Ureter (tissue), 1 donor: ENCODE measurements at regions not wholly inside any gene's neighbourhood (a gene's known extent, or its start where the extent isn't known, plus 50 kb on each side); places are given as distances from the start of the nearest gene placed in this dataset.

Experiments
- DNase-seq: peaks from one replicate; pipeline ENCODE4 v3.0.0-alpha.2; 2020; ENCODE audit warnings: low spot score
- donor health status: DM: yes; HTN: yes; CAD: no.

DNA sequence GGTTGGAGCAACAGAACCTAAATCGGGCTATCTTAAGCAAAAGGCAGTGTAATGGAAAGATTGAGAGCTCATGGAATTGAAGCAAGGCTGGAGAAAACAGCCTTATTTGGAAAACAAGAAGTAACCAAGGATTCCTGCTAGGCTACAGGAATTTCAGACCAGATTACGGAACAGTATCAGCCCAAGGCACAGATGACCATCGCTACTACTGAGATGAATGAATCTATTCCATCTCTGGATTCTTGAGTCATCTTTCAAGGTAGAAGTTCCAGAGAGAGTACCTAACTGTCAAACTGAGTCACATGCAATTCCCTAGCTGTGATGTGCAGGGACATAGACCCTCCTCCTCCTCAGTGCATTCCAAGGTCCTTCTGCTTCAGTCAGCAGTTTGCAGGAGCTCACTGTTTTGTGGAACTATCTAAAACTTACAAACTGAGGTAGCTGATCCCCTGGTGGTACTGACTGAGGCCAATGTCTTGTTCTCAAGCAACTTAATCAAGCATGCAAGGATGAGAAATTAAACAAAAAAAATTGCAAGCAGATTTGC, 62.0 kb upstream of the SMLR1 start:
- no peak for DNase-seq

GRCh38 chr6:130766239-130767144, 60.7 kb upstream of the SMLR1 start:
- DNase-seq, result no peak

- no peak for DNase-seq
Measured at GRCh38 chr6:130769861-130770260, 57.3 kb upstream of the SMLR1 start.

DNA sequence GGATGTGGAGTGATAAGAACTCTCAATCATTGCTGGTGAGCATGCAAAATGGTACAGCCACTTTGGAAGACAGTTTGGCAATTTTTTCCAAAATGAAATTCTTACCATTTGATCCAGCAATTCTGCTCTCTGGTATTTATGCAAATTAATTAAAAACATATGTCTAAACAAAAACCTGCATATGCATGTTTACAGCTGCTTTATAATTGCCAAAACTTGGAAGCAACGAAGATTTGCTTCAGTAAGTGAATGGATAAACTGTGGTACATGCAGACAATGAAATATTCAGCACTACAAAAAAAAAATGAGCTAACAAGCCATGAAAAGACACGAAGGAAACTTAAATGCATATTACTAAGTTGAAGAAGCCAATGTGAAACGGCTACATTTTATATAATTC, 55.5 kb upstream of the SMLR1 start:
- no peak for DNase-seq

- DNase-seq, result no peak
Measured at GRCh38 chr6:130773860-130774259, 53.3 kb upstream of the SMLR1 start.

DNA sequence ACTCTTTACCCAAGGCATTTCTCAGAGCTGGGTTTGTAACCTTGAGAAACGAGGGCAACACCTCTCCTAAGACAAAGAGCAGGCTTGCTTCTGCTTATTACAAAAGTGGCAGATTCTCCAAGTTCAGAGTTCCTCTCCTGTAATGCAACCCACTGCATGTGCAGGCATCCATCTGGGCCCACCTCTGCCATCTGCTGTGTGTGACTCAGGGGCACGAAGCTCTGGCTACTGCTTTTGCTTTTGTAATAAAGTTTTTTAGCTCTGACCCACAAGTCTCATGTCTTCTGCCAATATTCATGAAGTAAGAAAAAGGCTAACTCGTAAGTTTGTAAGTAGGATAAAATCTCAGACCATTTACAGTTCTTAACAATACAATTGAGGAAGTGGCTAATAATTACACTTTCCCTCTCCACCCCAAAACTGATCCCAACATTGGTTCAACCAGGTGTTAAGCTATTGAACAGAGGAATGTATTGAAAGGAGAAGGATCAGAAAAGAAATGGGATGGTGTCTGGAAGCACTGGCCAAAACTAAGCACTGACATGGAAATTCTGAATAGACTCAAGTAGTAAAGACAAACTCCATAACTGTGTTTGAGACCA, 51.7 kb upstream of the SMLR1 start:
- no peak for DNase-seq

DNA sequence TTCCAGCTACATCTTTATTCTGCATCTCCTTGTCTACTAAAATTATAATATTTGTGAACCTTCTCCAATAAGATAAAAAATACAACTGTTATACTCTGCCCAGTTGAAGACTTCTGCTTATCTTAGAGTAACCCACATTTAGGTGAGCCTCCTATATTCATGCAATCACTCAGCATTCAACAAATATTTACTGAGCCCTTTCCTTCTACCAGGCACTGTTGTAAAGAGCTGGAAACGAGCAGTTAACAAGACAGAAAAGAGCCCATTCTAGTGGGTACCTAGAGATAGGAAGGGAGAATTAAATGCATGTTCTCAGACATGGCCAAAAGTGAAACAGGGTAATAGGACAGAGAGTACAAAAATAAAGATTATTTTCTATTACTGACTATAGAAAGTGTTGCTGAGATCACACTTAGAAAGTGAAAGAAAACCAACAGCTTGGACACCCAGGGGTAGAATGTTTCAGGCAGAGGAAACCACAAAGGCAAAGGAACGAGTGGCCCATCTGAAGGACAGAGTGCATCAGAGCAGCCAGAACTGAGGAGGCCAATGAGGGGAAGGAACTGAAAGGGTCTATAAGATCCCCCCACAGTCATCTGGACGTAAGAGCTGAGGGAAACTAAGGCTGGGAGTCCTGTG, 50.8 kb upstream of the SMLR1 start:
- DNase-seq, result no peak
